ENCODE measurements at regions not wholly inside any gene's neighbourhood (a gene's known extent, or its start where the extent isn't known, plus 50 kb on each side); places are given as distances from the start of the nearest gene placed in this dataset.
A peak's percentile ranks its signal among the peaks of the same experiment; 100 is the strongest.

- H3K4me3 ChIP-seq (ENCODE audit: low read depth, low read length), result no peak overlapping the region
- TF ChIP-seq, protein P1, sequence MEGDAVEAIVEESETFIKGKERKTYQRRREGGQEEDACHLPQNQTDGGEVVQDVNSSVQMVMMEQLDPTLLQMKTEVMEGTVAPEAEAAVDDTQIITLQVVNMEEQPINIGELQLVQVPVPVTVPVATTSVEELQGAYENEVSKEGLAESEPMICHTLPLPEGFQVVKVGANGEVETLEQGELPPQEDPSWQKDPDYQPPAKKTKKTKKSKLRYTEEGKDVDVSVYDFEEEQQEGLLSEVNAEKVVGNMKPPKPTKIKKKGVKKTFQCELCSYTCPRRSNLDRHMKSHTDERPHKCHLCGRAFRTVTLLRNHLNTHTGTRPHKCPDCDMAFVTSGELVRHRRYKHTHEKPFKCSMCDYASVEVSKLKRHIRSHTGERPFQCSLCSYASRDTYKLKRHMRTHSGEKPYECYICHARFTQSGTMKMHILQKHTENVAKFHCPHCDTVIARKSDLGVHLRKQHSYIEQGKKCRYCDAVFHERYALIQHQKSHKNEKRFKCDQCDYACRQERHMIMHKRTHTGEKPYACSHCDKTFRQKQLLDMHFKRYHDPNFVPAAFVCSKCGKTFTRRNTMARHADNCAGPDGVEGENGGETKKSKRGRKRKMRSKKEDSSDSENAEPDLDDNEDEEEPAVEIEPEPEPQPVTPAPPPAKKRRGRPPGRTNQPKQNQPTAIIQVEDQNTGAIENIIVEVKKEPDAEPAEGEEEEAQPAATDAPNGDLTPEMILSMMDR (IDR thresholded peaks at IDR 0.05; ENCODE audit: insufficient read depth, low read length), result no peak
- DNase-seq (ENCODE audit: low read depth), result peak; percentile 42
Observed at GRCh38 chr6:56808871-56809359, 146.0 kb upstream of the BEND6 start.

GRCh38 chr6:56807989-56808337 lies 146.9 kb upstream of the BEND6 start:
- H3K4me3 ChIP-seq (ENCODE audit: low read depth, low read length), result no peak overlapping the region
- no peak for DNase-seq (ENCODE audit: low read depth)
- TF ChIP-seq, protein P1 (IDR thresholded peaks at IDR 0.05; ENCODE audit: insufficient read depth, low read length), result no peak

DNA sequence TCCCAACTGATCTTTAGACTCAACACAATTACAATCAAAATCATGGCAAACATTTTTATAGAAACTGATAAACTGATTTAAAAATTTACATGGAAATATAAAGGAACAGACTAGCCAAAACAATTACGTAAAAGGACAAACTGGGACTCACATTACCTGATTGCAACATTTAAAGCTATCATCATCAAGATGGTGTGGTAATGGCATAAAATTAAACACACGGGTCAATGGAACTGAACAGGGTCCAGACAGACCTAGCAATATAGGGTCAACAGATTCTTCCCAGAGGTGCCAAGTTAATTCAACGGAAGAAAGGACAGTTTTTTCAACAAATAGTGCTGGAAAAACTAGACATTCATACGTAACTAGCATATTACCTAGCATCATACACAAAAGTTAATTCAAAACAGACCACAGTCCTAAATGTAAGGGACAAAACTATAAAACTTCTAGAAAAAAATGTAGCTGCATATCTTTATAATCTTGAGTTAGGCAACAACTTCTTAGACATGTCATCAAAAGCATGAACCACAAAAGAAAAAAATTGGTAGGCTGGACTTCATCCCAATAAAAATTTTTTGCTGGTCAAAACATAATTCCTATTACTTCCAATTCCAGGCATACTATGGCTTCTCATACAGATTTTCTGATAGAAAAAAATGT lies 147.4 kb upstream of the BEND6 start:
- no peak overlapping the region for H3K4me3 ChIP-seq (ENCODE audit: low read depth, low read length)
- TF ChIP-seq, protein P1 (IDR thresholded peaks at IDR 0.05; ENCODE audit: insufficient read depth, low read length), result no peak
- peak; percentile 54 for DNase-seq (ENCODE audit: low read depth)

GRCh38 chr6:56806368-56806767 lies 148.5 kb upstream of the BEND6 start:
- no peak for DNase-seq (ENCODE audit: low read depth)
- TF ChIP-seq, protein P1 (IDR thresholded peaks at IDR 0.05; ENCODE audit: insufficient read depth, low read length), result no peak
- H3K4me3 ChIP-seq (ENCODE audit: low read depth, low read length), result no peak overlapping the region

GRCh38 chr6:56804996-56805395 lies 149.9 kb upstream of the BEND6 start:
- TF ChIP-seq, protein P1 (IDR thresholded peaks at IDR 0.05; ENCODE audit: insufficient read depth, low read length), result no peak
- DNase-seq (ENCODE audit: low read depth), result peak; percentile 73
- H3K4me3 ChIP-seq (ENCODE audit: low read depth, low read length), result no peak overlapping the region

DNA sequence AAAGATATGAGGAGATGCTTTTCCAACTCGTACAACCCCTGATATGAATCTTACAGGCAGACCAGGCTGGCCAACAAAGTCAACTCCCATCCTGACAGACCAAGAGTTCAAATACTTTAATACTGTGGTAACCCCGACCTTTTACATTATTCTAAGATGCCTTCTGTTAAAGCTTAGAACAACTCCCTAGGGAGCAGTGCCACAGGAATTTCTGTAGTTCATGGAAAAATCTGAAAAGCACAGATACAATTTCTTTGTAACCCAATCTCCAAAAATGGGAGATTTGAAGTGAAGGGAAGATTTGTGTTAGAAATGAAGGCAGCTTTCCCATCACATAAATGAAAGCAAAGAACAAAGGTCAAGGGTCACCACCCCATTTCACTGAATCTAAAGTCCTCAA lies 151.3 kb upstream of the BEND6 start:
- H3K4me3 ChIP-seq (ENCODE audit: low read depth, low read length), result no peak overlapping the region

More for the DNA sequence above, 151.3 kb upstream of the BEND6 start:
- TF ChIP-seq, protein P1 (IDR thresholded peaks at IDR 0.05; ENCODE audit: insufficient read depth, low read length), result no peak
- DNase-seq (ENCODE audit: low read depth), result peak; percentile 80

All from fibroblast of the aortic adventitia (primary cell).